H1 (cell line): ENCODE measurements at regions not wholly inside any gene's neighbourhood (a gene's known extent, or its start where the extent isn't known, plus 50 kb on each side); places are given as distances from the start of the nearest gene placed in this dataset.

Experiments used
- POU5F1 ChIP-seq: IDR thresholded peaks from 2 replicates; pipeline ENCODE4 v1.6.1; 2011; ENCODE audit warnings: low read depth, mild to moderate bottlenecking, low read length, moderate library complexity
- SIRT6 ChIP-seq: IDR thresholded peaks from one replicate; pipeline ENCODE4 v1.7.1; 2012; ENCODE audit warnings: low read length, inconsistent platforms

- TF ChIP-seq SIRT6 (no peak), POU5F1 (no peak)
- TF ChIP-seq, all 59 proteins: peak for 0
These were observed 177.6 kb downstream of the CPE start (continued) for GRCh38 chr4:165556383-165556782.
